H1 (cell line): ENCODE measurements at regions not wholly inside any gene's neighbourhood (a gene's known extent, or its start where the extent isn't known, plus 50 kb on each side); places are given as distances from the start of the nearest gene placed in this dataset.

ENCODE experiments used
- CTCF ChIA-PET: fragments of 300-600 bp; sonication (Branson Sonifier 250); formaldehyde crosslinking; loops from one replicate; lab custom pipeline; 2021; ENCODE audit not compliant: partially characterized antibody; lab: Charles Lee
- POLR2A ChIA-PET: fragments of 300-600 bp; sonication (Branson Sonifier 250); formaldehyde crosslinking; loops from one replicate; lab custom pipeline; 2021; ENCODE audit warnings: inconsistent platforms; ENCODE audit not compliant: partially characterized antibody; lab: Charles Lee
- DNase-seq, 2 experiments: peaks; one replicate each; pipeline versions ENCODE4 v3.0.0 to v3.0.0-alpha.2; 2010 to 2022; ENCODE audit warnings: low spot score in 2 of 2, low read depth in 1 of 2, mixed read lengths in 1 of 2
- FAIRE-seq: peaks from 2 replicates; lab custom pipeline; 2011; peaks lifted over from hg19 to GRCh38; lab: Jason Lieb, UNC
- H2AFZ ChIP-seq: 2 replicates; pipeline ENCODE4 v1.8.1; 2012; ENCODE audit warnings: low read length, inconsistent platforms
- H2AK5ac ChIP-seq: 2 replicates; pipeline ENCODE4 v1.6.1; 2013; ENCODE audit warnings: low read depth, low read length
- H2BK120ac ChIP-seq: replicated peaks from 2 replicates; pipeline ENCODE3; 2013; ENCODE audit warnings: low read depth, low read length, inconsistent platforms
- H2BK12ac ChIP-seq: 2 replicates; pipeline ENCODE4 v1.6.1; 2013; ENCODE audit warnings: low read depth, low read length
- H2BK15ac ChIP-seq: 2 replicates; pipeline ENCODE4 v1.6.1; 2013; ENCODE audit warnings: low read length
- H2BK20ac ChIP-seq: 2 replicates; pipeline ENCODE4 v1.6.1; 2013; ENCODE audit warnings: low read length
- H2BK5ac ChIP-seq: 2 replicates; pipeline ENCODE4 v1.6.1; 2013; ENCODE audit warnings: low read depth, low read length
- H3K14ac ChIP-seq: 2 replicates; pipeline ENCODE4 v1.6.1; 2013; ENCODE audit warnings: inconsistent platforms; ENCODE audit not compliant: insufficient read length
- H3K18ac ChIP-seq: 2 replicates; pipeline ENCODE4 v1.6.1; 2013; ENCODE audit warnings: low read length; ENCODE audit errors: extremely low read depth
- H3K23ac ChIP-seq: 2 replicates; pipeline ENCODE4 v1.6.1; 2013; ENCODE audit warnings: inconsistent platforms; ENCODE audit not compliant: insufficient read length
- H3K23me2 ChIP-seq: 2 replicates; pipeline ENCODE4 v1.6.1; 2013; ENCODE audit warnings: low read depth, low read length
- H3K27ac ChIP-seq: 2 replicates; pipeline ENCODE4 v1.6.1; 2011; ENCODE audit warnings: low read depth, low read length, inconsistent platforms
- H3K27me3 ChIP-seq, 4 experiments: replicated peaks in 1 of 4; 1 replicate in 1 of 4; 2 replicates in 3 of 4; pipeline versions ENCODE4 v1.6.1 to v1.8.1; 2011 to 2013; ENCODE audit warnings: low read length in 3 of 4, mild to moderate bottlenecking in 3 of 4, inconsistent platforms in 2 of 4, mixed read lengths in 2 of 4, moderate library complexity in 1 of 4; ENCODE audit not compliant: control insufficient read depth in 3 of 4, insufficient read depth in 3 of 4; ENCODE audit errors: extremely low read depth in 1 of 4
- H3K36me3 ChIP-seq, 4 experiments: 2 replicates each; pipeline versions ENCODE4 v1.6.1 to v1.8.1; 2011 to 2013; ENCODE audit warnings: mild to moderate bottlenecking in 4 of 4, low read length in 3 of 4, moderate library complexity in 2 of 4, control low read depth in 1 of 4, inconsistent platforms in 1 of 4; ENCODE audit not compliant: insufficient read depth in 4 of 4, control insufficient read depth in 2 of 4
- H3K4ac ChIP-seq: replicated peaks from 2 replicates; pipeline ENCODE3; 2013; ENCODE audit warnings: low read length, low read depth, mixed read lengths, inconsistent platforms; ENCODE audit not compliant: insufficient read length
- H3K4me1 ChIP-seq, 4 experiments: replicated peaks in 1 of 4; 1 replicate in 1 of 4; 2 replicates in 3 of 4; pipeline versions ENCODE4 v1.6.1 to v1.8.1; 2011 to 2013; ENCODE audit warnings: low read length in 3 of 4, inconsistent platforms in 2 of 4, mixed read lengths in 1 of 4; ENCODE audit not compliant: insufficient read depth in 4 of 4, control insufficient read depth in 3 of 4
- H3K4me2 ChIP-seq, 2 experiments: 2 replicates each; pipeline versions ENCODE4 v1.6.1 to v1.8.1; 2011 to 2013; ENCODE audit warnings: low read depth in 2 of 2, low read length in 2 of 2, control low read depth in 1 of 2, inconsistent platforms in 1 of 2, mild to moderate bottlenecking in 1 of 2; ENCODE audit not compliant: insufficient read depth in 1 of 2
- H3K4me3 ChIP-seq, 4 experiments: fragments of 200-600, 300-600 bp in 1 of 4; sonication (generic), shearing (Covaris generic), sonication (Bioruptor Twin) in 1 of 4; 2 replicates each; pipeline versions ENCODE4 v1.5.1 to v1.8.1; 2011 to 2016; ENCODE audit warnings: low read length in 4 of 4, low read depth in 3 of 4, control low read depth in 2 of 4, inconsistent platforms in 2 of 4, mild to moderate bottlenecking in 2 of 4, mixed read lengths in 1 of 4, moderate library complexity in 1 of 4; ENCODE audit not compliant: insufficient read depth in 2 of 4; ENCODE audit errors: extremely low read depth in 1 of 4
- H3K56ac ChIP-seq: replicated peaks from 2 replicates; pipeline ENCODE3; 2013; ENCODE audit warnings: low read depth, mild to moderate bottlenecking, mixed read lengths, low read length, inconsistent platforms; ENCODE audit not compliant: insufficient read length
- H3K79me1 ChIP-seq: 2 replicates; pipeline ENCODE4 v1.6.1; 2013; ENCODE audit warnings: low read depth, low read length, control low read depth
- H3K79me2 ChIP-seq, 2 experiments: 2 replicates each; pipeline versions ENCODE4 v1.6.1 to v1.8.1; 2012 to 2013; ENCODE audit warnings: low read length in 2 of 2, mild to moderate bottlenecking in 2 of 2, inconsistent platforms in 1 of 2; ENCODE audit not compliant: insufficient read depth in 2 of 2, control insufficient read depth in 1 of 2
- H3K9ac ChIP-seq, 4 experiments: replicated peaks in 1 of 4; 1 replicate in 1 of 4; 2 replicates in 3 of 4; pipeline versions ENCODE4 v1.6.1 to v1.8.1; 2011 to 2013; ENCODE audit warnings: low read depth in 3 of 4, low read length in 3 of 4, control low read depth in 2 of 4, mild to moderate bottlenecking in 2 of 4, moderate library complexity in 2 of 4, inconsistent platforms in 1 of 4; ENCODE audit errors: extremely low read depth in 1 of 4
- H3K9me3 ChIP-seq, 2 experiments: 2 replicates each; pipeline versions ENCODE4 v1.6.1 to v1.8.1; 2012 to 2013; ENCODE audit warnings: mild to moderate bottlenecking in 2 of 2, moderate library complexity in 2 of 2, control low read depth in 1 of 2, inconsistent platforms in 1 of 2, low read depth in 1 of 2, low read length in 1 of 2, mixed read lengths in 1 of 2; ENCODE audit not compliant: insufficient read depth in 2 of 2
- H4K20me1 ChIP-seq, 2 experiments: replicated peaks in 1 of 2; 2 replicates each; pipeline versions ENCODE3 to v1.8.1; 2011 to 2013; ENCODE audit warnings: inconsistent platforms in 2 of 2, low read length in 2 of 2, mild to moderate bottlenecking in 1 of 2; ENCODE audit not compliant: insufficient read depth in 2 of 2, control insufficient read depth in 1 of 2
- H4K5ac ChIP-seq: 2 replicates; pipeline ENCODE4 v1.6.1; 2013; ENCODE audit warnings: low read length, low read depth, mixed read lengths, inconsistent platforms; ENCODE audit not compliant: insufficient read length
- H4K8ac ChIP-seq: 2 replicates; pipeline ENCODE4 v1.8.0; 2013; ENCODE audit warnings: mild to moderate bottlenecking, moderate library complexity, low read length, inconsistent platforms; ENCODE audit not compliant: insufficient read depth; ENCODE audit errors: extremely low read depth
- H4K91ac ChIP-seq: replicated peaks from 2 replicates; pipeline ENCODE3; 2013; ENCODE audit warnings: low read length, mixed read lengths, inconsistent platforms; ENCODE audit not compliant: insufficient read length
- BCL11A ChIP-seq, 2 experiments: IDR thresholded peaks; one replicate each; pipeline ENCODE4 v1.6.1; 2011; ENCODE audit warnings: low read depth in 2 of 2, low read length in 2 of 2, mild to moderate bottlenecking in 2 of 2
- CHD1 ChIP-seq: IDR thresholded peaks from 2 replicates; pipeline ENCODE4 v1.6.1; 2012; ENCODE audit warnings: low read depth, low read length, improper control_type of control experiment
- JUND ChIP-seq: IDR thresholded peaks from 2 replicates; pipeline ENCODE4 v1.6.1; 2011; ENCODE audit warnings: mild to moderate bottlenecking, improper control_type of control experiment, low read length
- KDM5A ChIP-seq: fragments of 200-600 bp; IDR thresholded peaks from 2 replicates; pipeline ENCODE4 v1.7.1; 2012; ENCODE audit warnings: mild to moderate bottlenecking, low read length, inconsistent platforms, mixed read lengths
- RBBP5 ChIP-seq: IDR thresholded peaks from 2 replicates; pipeline ENCODE4 v1.7.1; 2012; ENCODE audit warnings: low read depth, mild to moderate bottlenecking, inconsistent platforms, low read length, moderate library complexity, borderline replicate concordance
- RXRA ChIP-seq: IDR thresholded peaks from 2 replicates; pipeline ENCODE4 v1.6.1; 2011; ENCODE audit warnings: low read depth, mild to moderate bottlenecking, low read length, moderate library complexity; ENCODE audit not compliant: insufficient read depth
- SIX5 ChIP-seq: IDR thresholded peaks from 2 replicates; pipeline ENCODE4 v1.6.1; 2011; ENCODE audit warnings: mild to moderate bottlenecking, low read depth, low read length
- ZNF274 ChIP-seq: IDR thresholded peaks from 2 replicates; pipeline ENCODE4 v1.7.0; 2012; ENCODE audit warnings: low read length, borderline replicate concordance; ENCODE audit errors: extremely low read depth
- WGBS, 2 experiments: shearing (Covaris generic) in 1 of 2; methylation state at CpG; one replicate each; pipeline versions ENCODE4 v1.1.6 to v1.1.7; 2013 to 2015; ENCODE audit warnings: low lambda C conversion rate in 2 of 2, mixed read lengths in 2 of 2, inconsistent platforms in 1 of 2, low coverage in 1 of 2, missing lambda C conversion rate in 1 of 2; ENCODE audit not compliant: insufficient replicate concordance in 2 of 2, insufficient coverage in 1 of 2, insufficient read length in 1 of 2; ENCODE audit errors: extremely low coverage in 1 of 2, missing lambda C conversion rate in 1 of 2; 5-methylcytosine and 5-hydroxymethylcytosine counted together

DNA sequence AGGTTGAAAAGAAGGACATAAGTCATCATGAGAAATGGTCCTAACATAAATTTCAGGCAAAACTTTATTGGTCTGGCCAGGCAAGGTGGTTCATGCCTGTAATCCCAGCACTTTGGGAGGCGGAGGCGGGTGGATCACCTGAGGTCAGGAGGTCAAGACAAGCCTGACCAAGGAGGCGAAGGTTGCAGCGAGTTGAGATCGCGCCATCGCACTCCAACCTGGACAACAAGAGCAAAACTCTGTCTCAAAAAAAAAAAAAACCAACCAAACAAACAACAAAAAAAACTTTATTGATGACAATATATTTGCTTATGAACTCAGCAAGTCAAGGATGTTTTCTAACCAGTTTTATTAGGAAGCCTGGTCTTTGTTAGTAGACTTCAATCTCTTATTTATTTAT is 54.6 kb upstream of the ARHGAP21 start:
- H3K14ac ChIP-seq = no peak overlapping the region
- no peak overlapping the region for H4K91ac ChIP-seq
- no peaks in the 10 kb centered on the region for H3K79me2 ChIP-seq
- TF ChIP-seq SIX5 = no peak
- no peak for TF ChIP-seq RBBP5
- no peak for TF ChIP-seq RXRA
- TF ChIP-seq BCL11A (IDR thresholded peaks at IDR 0.05; ENCODE audit: low read depth in 2 of 2, low read length in 2 of 2) = no peak
- TF ChIP-seq JUND = no peak
- TF ChIP-seq CHD1 = no peak
- no peak for TF ChIP-seq KDM5A
- TF ChIP-seq ZNF274 = no peak
- no peak overlapping the region for H2AK5ac ChIP-seq
- H3K56ac ChIP-seq = no peak overlapping the region
- ChIA-PET POLR2A (no interaction called here), CTCF (no interaction called here)
- H3K27me3 ChIP-seq = no peaks in the 10 kb centered on the region
- H4K20me1 ChIP-seq = no peaks in the 10 kb centered on the region
- H3K23me2 ChIP-seq = no peaks in the 10 kb centered on the region
- no peak overlapping the region for H3K4ac ChIP-seq
- FAIRE-seq = no peak
- H3K4me3 ChIP-seq = no peak overlapping the region
- H2BK12ac ChIP-seq = no peak overlapping the region
- no peaks in the 10 kb centered on the region for H3K4me1 ChIP-seq
- no peak overlapping the region for H3K18ac ChIP-seq
- H2BK120ac ChIP-seq = no peak overlapping the region
- H3K36me3 ChIP-seq = no peaks in the 10 kb centered on the region
- no peaks in the 10 kb centered on the region for H3K9me3 ChIP-seq
- no peak overlapping the region for H3K23ac ChIP-seq
- H3K9ac ChIP-seq = no peak overlapping the region
- H4K5ac ChIP-seq = no peak overlapping the region
- H2AFZ ChIP-seq = no peak overlapping the region
- no peak overlapping the region for H2BK15ac ChIP-seq
- H3K4me2 ChIP-seq = no peak overlapping the region
- H2BK5ac ChIP-seq = no peak overlapping the region
- DNase-seq = no peak
- no peaks in the 10 kb centered on the region for H3K79me1 ChIP-seq
- no peak overlapping the region for H2BK20ac ChIP-seq
- no peak overlapping the region for H3K27ac ChIP-seq
- 96% methylated on average over 7 of the region's 7 CpGs; no CpG with 5 or more reads in 1 of the 2 experiments for WGBS, 2 experiments
- no peak overlapping the region for H4K8ac ChIP-seq
